Liver (tissue), 7 donors: ENCODE measurements at regions not wholly inside any gene's neighbourhood (a gene's known extent, or its start where the extent isn't known, plus 50 kb on each side); places are given as distances from the start of the nearest gene placed in this dataset.

Source experiments
- DNase-seq: peaks from one replicate; pipeline ENCODE4 v3.0.0-alpha.2; 2017; ENCODE audit warnings: low spot score
- H3K27ac ChIP-seq, 2 donors: one replicate each; pipeline ENCODE4 v1.7.0; 2013; ENCODE audit warnings: inconsistent platforms in 2 of 2, low read length in 2 of 2, control low read depth in 1 of 2, low read depth in 1 of 2, mild to moderate bottlenecking in 1 of 2
- H3K27me3 ChIP-seq, 4 donors: one replicate each; pipeline versions ENCODE4 v1.6.1 to v1.7.0; 2013; ENCODE audit warnings: low read length in 3 of 4, inconsistent platforms in 1 of 4, mild to moderate bottlenecking in 1 of 4, moderate library complexity in 1 of 4; ENCODE audit not compliant: control insufficient read depth in 4 of 4, insufficient read depth in 4 of 4
- H3K36me3 ChIP-seq, 4 donors: one replicate each; pipeline versions ENCODE4 v1.6.1 to v1.7.0; 2013; ENCODE audit warnings: low read length in 3 of 4, mild to moderate bottlenecking in 3 of 4, low read depth in 1 of 4, moderate library complexity in 1 of 4; ENCODE audit not compliant: control insufficient read depth in 4 of 4, insufficient read depth in 3 of 4
- H3K4me1 ChIP-seq, 4 donors: one replicate each; pipeline versions ENCODE4 v1.6.1 to v1.7.0; 2013; ENCODE audit warnings: low read length in 3 of 4, mild to moderate bottlenecking in 3 of 4, moderate library complexity in 1 of 4; ENCODE audit not compliant: control insufficient read depth in 4 of 4, insufficient read depth in 4 of 4
- H3K4me3 ChIP-seq, 3 donors: one replicate each; pipeline versions ENCODE4 v1.6.1 to v1.7.0; 2013; ENCODE audit warnings: low read length in 3 of 3, control low read depth in 1 of 3, low read depth in 1 of 3, mild to moderate bottlenecking in 1 of 3
- H3K9ac ChIP-seq, 2 donors: one replicate each; pipeline ENCODE4 v1.7.0; 2013; ENCODE audit warnings: low read length in 2 of 2, mild to moderate bottlenecking in 2 of 2, moderate library complexity in 2 of 2, control low read depth in 1 of 2, low read depth in 1 of 2
- H3K9me3 ChIP-seq, 4 donors: one replicate each; pipeline versions ENCODE4 v1.6.1 to v1.7.0; 2013; ENCODE audit warnings: low read length in 3 of 4; ENCODE audit not compliant: control insufficient read depth in 4 of 4
- ATF3 ChIP-seq: IDR thresholded peaks from 2 replicates; pipeline ENCODE4 v1.6.1; 2016; ENCODE audit warnings: antibody characterized with exemption
- HNF4A ChIP-seq, 2 donors: conservative IDR thresholded peaks; 2 replicates each; pipeline ENCODE4 v1.6.1; 2016; ENCODE audit warnings: antibody characterized with exemption in 2 of 2, mild to moderate bottlenecking in 2 of 2
- RXRA ChIP-seq, 2 donors: IDR thresholded peaks; 2 replicates each; pipeline ENCODE4 v1.6.1; 2017 to 2018; ENCODE audit warnings: antibody characterized with exemption in 2 of 2, mild to moderate bottlenecking in 1 of 2
- SP1 ChIP-seq: IDR thresholded peaks from 2 replicates; pipeline ENCODE4 v1.6.1; 2018; ENCODE audit warnings: antibody characterized with exemption, mild to moderate bottlenecking
- TAF1 ChIP-seq: conservative IDR thresholded peaks from 2 replicates; pipeline ENCODE4 v1.6.1; 2016; ENCODE audit warnings: antibody characterized with exemption, mild to moderate bottlenecking
- YY1 ChIP-seq: IDR thresholded peaks from 2 replicates; pipeline ENCODE4 v1.6.1; 2016; ENCODE audit warnings: antibody characterized with exemption, mild to moderate bottlenecking
- ZBTB33 ChIP-seq: IDR thresholded peaks from 2 replicates; pipeline ENCODE4 v1.6.1; 2016; ENCODE audit warnings: antibody characterized with exemption
- WGBS: extraction: QIAGEN DNeasy Blood & Tissue Kit; methylation state at CpG from one replicate; pipeline ENCODE4 v1.1.7; 2013; 5-methylcytosine and 5-hydroxymethylcytosine counted together
- TF ChIP-seq, protein P1 (sequence below): IDR thresholded peaks from 2 replicates; pipeline ENCODE4 v1.6.1; 2016; ENCODE audit warnings: antibody characterized with exemption, mild to moderate bottlenecking
- TF ChIP-seq, protein P2 (sequence below): IDR thresholded peaks from 2 replicates; pipeline ENCODE4 v1.6.1; 2016; ENCODE audit warnings: antibody characterized with exemption
- donor health status: healthy.
- donor health status: healthy.
- donor health status: healthy.
- donor health status: healthy.

DNA sequence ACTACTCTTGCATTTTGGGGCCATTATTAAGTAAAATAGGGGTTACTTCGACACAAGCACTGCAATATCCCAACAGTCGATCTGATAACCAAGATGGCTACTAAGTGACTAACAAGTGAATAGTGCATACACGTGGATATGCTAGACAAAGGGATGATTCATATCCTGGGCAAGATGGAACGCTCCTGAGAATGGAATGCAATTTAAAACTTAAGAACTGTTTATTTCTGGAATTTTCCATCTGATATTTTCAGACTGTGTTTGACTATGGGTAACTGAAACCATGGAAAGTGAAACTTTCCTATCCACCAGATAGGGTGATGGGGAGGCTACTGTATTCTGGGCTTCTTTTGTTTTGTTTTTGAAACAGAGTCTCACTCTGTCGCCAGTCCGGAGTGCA is 66.5 kb downstream of the ILRUN start:
- Histone ChIP-seq H3K27ac (no peak overlapping the region), H3K9ac (no peak overlapping the region), H3K27me3 (no peaks in the 10 kb centered on the region), H3K4me3 (no peak overlapping the region), H3K4me1 (no peaks in the 10 kb centered on the region), H3K9me3 (no peaks in the 10 kb centered on the region), H3K36me3 (peaks cover 0 to 5% (median 4%) of the 10 kb centered on the region in 4 donors)
- DNase-seq, result no peak
- TF ChIP-seq ATF3, result no peak
- no peak for TF ChIP-seq ZBTB33
- no peak for TF ChIP-seq RXRA (IDR thresholded peaks at IDR 0.05)
- TF ChIP-seq TAF1, result no peak
- no peak for TF ChIP-seq YY1
- no peak for TF ChIP-seq HNF4A (conservative IDR thresholded peaks at IDR 0.05)
- TF ChIP-seq, protein P1, sequence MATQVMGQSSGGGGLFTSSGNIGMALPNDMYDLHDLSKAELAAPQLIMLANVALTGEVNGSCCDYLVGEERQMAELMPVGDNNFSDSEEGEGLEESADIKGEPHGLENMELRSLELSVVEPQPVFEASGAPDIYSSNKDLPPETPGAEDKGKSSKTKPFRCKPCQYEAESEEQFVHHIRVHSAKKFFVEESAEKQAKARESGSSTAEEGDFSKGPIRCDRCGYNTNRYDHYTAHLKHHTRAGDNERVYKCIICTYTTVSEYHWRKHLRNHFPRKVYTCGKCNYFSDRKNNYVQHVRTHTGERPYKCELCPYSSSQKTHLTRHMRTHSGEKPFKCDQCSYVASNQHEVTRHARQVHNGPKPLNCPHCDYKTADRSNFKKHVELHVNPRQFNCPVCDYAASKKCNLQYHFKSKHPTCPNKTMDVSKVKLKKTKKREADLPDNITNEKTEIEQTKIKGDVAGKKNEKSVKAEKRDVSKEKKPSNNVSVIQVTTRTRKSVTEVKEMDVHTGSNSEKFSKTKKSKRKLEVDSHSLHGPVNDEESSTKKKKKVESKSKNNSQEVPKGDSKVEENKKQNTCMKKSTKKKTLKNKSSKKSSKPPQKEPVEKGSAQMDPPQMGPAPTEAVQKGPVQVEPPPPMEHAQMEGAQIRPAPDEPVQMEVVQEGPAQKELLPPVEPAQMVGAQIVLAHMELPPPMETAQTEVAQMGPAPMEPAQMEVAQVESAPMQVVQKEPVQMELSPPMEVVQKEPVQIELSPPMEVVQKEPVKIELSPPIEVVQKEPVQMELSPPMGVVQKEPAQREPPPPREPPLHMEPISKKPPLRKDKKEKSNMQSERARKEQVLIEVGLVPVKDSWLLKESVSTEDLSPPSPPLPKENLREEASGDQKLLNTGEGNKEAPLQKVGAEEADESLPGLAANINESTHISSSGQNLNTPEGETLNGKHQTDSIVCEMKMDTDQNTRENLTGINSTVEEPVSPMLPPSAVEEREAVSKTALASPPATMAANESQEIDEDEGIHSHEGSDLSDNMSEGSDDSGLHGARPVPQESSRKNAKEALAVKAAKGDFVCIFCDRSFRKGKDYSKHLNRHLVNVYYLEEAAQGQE, result no peak
- TF ChIP-seq SP1, result no peak
- WGBS, result 91% methylated on average over 6 of the region's 6 CpGs

- Histone ChIP-seq H3K27ac (no peak overlapping the region), H3K4me3 (no peak overlapping the region), H3K36me3 (peaks cover 0 to 6% (median 3%) of the 10 kb centered on the region in 4 donors), H3K9me3 (no peaks in the 10 kb centered on the region), H3K9ac (no peak overlapping the region), H3K27me3 (no peaks in the 10 kb centered on the region), H3K4me1 (no peaks in the 10 kb centered on the region)
- 96% methylated on average over 3 of the region's 3 CpGs for WGBS
- no peak for DNase-seq
- TF ChIP-seq YY1 (no peak), ZBTB33 (no peak), SP1 (no peak), TAF1 (no peak), HNF4A (conservative IDR thresholded peaks at IDR 0.05) (no peak)
- TF ChIP-seq, protein P2, sequence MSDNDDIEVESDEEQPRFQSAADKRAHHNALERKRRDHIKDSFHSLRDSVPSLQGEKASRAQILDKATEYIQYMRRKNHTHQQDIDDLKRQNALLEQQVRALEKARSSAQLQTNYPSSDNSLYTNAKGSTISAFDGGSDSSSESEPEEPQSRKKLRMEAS, result no peak
These were observed 69.3 kb downstream of the ILRUN start for GRCh38 chr6:34627296-34627695.
